ENCODE measurements at regions not wholly inside any gene's neighbourhood (a gene's known extent, or its start where the extent isn't known, plus 50 kb on each side); places are given as distances from the start of the nearest gene placed in this dataset.

DNA sequence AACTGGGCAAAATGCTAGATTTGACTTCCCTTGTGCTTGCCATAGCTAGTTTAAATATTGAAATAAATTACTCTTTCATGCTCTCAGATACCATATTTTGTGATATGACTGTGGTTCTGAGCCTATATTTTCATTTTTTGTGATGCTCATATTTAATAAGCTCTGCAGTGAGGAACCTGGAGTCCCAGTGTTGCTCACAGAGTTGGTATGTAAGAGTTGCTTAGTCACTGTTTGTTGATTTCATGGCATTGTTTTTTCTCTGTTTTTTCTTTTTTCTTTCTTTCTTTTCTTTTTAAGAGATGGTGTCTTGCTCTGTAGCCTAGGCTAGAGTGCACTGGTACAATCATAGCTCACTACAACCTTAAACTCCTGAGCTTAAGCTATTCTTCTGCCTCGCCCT, 750.5 kb upstream of the TMEM132C start:
- no peaks in the 10 kb centered on the region for H3K4me1 ChIP-seq (ENCODE audit: control extremely low read depth in 1 of 4, control insufficient read depth in 4 of 4, insufficient read depth in 4 of 4, low read length in 3 of 4)
- no peaks in the 10 kb centered on the region for H3K36me3 ChIP-seq (ENCODE audit: control insufficient read depth in 4 of 4, insufficient read depth in 4 of 4, low read length in 3 of 4)
- ChIA-PET CTCF (interaction anchor here (1.1 kb wide), 1 partner anchor 11 kb away, joined by 3 read pairs; no protein-coding TSS in a partner anchor), POLR2A (no interaction called here)
- no peak overlapping the region for H3K27ac ChIP-seq (ENCODE audit: insufficient read depth in 1 of 2, low read depth in 1 of 2, low read length in 2 of 2, poor library complexity in 1 of 2, severe bottlenecking in 2 of 2)
- no peak overlapping the region for H3K4me3 ChIP-seq (ENCODE audit: control insufficient read depth in 1 of 7, extremely low read depth in 1 of 7, insufficient read depth in 4 of 7, low read depth in 2 of 7, low read length in 6 of 7)
- no peaks in the 10 kb centered on the region for H3K9me3 ChIP-seq (ENCODE audit: control extremely low read depth in 1 of 5, control insufficient read depth in 4 of 5, insufficient read depth in 2 of 5, low read depth in 1 of 5, low read length in 4 of 5)
- 88% methylated on average over 1 of the region's 1 CpG for WGBS (ENCODE audit: insufficient coverage)
- H3K27me3 ChIP-seq (replicated peaks in 2 of 5; ENCODE audit: control insufficient read depth in 4 of 5, insufficient read depth in 5 of 5, low read length in 4 of 5), result no peaks in the 10 kb centered on the region
- no peak for DNase-seq

DNA sequence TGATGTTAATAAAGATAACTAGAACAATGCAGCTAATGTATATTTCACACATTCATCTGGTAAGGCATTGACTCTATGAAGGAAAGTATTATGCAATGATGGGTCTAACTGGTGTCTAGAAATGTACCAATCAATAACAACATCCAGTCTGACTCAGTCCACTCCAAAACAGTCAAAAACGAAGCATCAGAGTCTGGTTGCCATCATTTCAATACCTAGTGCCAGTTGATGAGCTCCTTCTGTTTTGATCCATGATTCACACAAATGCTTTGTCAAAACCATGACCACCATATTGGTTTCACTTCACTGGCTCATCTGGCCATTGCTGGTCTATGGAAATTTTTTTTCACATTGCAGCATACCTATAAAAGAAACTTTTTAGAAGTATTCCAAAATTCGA, 747.2 kb upstream of the TMEM132C start:
- Histone ChIP-seq H3K36me3 (ENCODE audit: control insufficient read depth in 4 of 4, insufficient read depth in 4 of 4, low read length in 3 of 4) (no peaks in the 10 kb centered on the region), H3K4me3 (ENCODE audit: control insufficient read depth in 1 of 7, extremely low read depth in 1 of 7, insufficient read depth in 4 of 7, low read depth in 2 of 7, low read length in 6 of 7) (no peak overlapping the region), H3K27me3 (replicated peaks in 2 of 5; ENCODE audit: control insufficient read depth in 4 of 5, insufficient read depth in 5 of 5, low read length in 4 of 5) (no peaks in the 10 kb centered on the region), H3K9me3 (ENCODE audit: control extremely low read depth in 1 of 5, control insufficient read depth in 4 of 5, insufficient read depth in 2 of 5, low read depth in 1 of 5, low read length in 4 of 5) (no peaks in the 10 kb centered on the region), H3K27ac (ENCODE audit: insufficient read depth in 1 of 2, low read depth in 1 of 2, low read length in 2 of 2, poor library complexity in 1 of 2, severe bottlenecking in 2 of 2) (no peak overlapping the region), H3K4me1 (ENCODE audit: control extremely low read depth in 1 of 4, control insufficient read depth in 4 of 4, insufficient read depth in 4 of 4, low read length in 3 of 4) (no peaks in the 10 kb centered on the region)
- POLR2A ChIA-PET, result no interaction called here
- no peak for DNase-seq
- 100% methylated on average over 1 of the region's 2 CpGs for WGBS (ENCODE audit: insufficient coverage)
- CTCF ChIA-PET, result no interaction called here

GRCh38 chr12:127526925-127527324, 740.0 kb upstream of the TMEM132C start:
- no peaks in the 10 kb centered on the region for H3K36me3 ChIP-seq (ENCODE audit: control insufficient read depth in 4 of 4, insufficient read depth in 4 of 4, low read length in 3 of 4)
- DNase-seq, result no peak
- ChIA-PET POLR2A (no interaction called here), CTCF (interaction anchor here (1.0 kb wide), 1 partner anchor 10 kb away, joined by 3 read pairs; no protein-coding TSS in a partner anchor)
- H3K27ac ChIP-seq (ENCODE audit: insufficient read depth in 1 of 2, low read depth in 1 of 2, low read length in 2 of 2, poor library complexity in 1 of 2, severe bottlenecking in 2 of 2), result no peak overlapping the region
- WGBS (ENCODE audit: insufficient coverage), result 94% methylated on average over 2 of the region's 3 CpGs
- H3K9me3 ChIP-seq (ENCODE audit: control extremely low read depth in 1 of 5, control insufficient read depth in 4 of 5, insufficient read depth in 2 of 5, low read depth in 1 of 5, low read length in 4 of 5), result peaks cover 0 to 3% (median 0%) of the 10 kb centered on the region in 5 experiments
- H3K4me1 ChIP-seq (ENCODE audit: control extremely low read depth in 1 of 4, control insufficient read depth in 4 of 4, insufficient read depth in 4 of 4, low read length in 3 of 4), result no peaks in the 10 kb centered on the region
- H3K27me3 ChIP-seq (replicated peaks in 2 of 5; ENCODE audit: control insufficient read depth in 4 of 5, insufficient read depth in 5 of 5, low read length in 4 of 5), result no peaks in the 10 kb centered on the region
- H3K4me3 ChIP-seq (ENCODE audit: control insufficient read depth in 1 of 7, extremely low read depth in 1 of 7, insufficient read depth in 4 of 7, low read depth in 2 of 7, low read length in 6 of 7), result no peak overlapping the region

DNA sequence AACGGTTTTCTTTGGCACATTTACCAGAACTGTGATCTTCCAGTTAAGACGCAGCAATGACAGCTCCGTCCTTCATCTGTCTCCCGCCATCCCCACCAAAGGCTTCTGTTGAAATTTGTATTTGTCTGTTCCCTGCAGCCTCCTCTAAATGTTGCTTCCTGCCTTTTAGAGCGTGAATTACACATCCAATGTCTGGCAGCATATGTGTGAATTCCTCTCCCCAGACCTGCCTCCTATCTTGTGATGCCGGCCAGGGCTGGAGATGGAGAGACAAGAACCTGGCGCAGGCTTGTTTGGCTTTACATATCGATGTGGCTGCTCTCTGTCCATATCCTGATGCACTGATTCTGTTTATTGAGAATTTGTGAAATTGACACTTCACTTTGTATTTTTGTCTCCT, 738.4 kb upstream of the TMEM132C start:
- H3K9me3 ChIP-seq (ENCODE audit: control extremely low read depth in 1 of 5, control insufficient read depth in 4 of 5, insufficient read depth in 2 of 5, low read depth in 1 of 5, low read length in 4 of 5), result peaks cover 0 to 3% (median 0%) of the 10 kb centered on the region in 5 experiments
- no peaks in the 10 kb centered on the region for H3K27me3 ChIP-seq (replicated peaks in 2 of 5; ENCODE audit: control insufficient read depth in 4 of 5, insufficient read depth in 5 of 5, low read length in 4 of 5)
- POLR2A ChIA-PET, result no interaction called here
- no peak overlapping the region for H3K27ac ChIP-seq (ENCODE audit: insufficient read depth in 1 of 2, low read depth in 1 of 2, low read length in 2 of 2, poor library complexity in 1 of 2, severe bottlenecking in 2 of 2)
- H3K4me3 ChIP-seq (ENCODE audit: control insufficient read depth in 1 of 7, extremely low read depth in 1 of 7, insufficient read depth in 4 of 7, low read depth in 2 of 7, low read length in 6 of 7), result no peak overlapping the region
- DNase-seq, result no peak
- H3K36me3 ChIP-seq (ENCODE audit: control insufficient read depth in 4 of 4, insufficient read depth in 4 of 4, low read length in 3 of 4), result no peaks in the 10 kb centered on the region
- 88% methylated on average over 6 of the region's 8 CpGs for WGBS (ENCODE audit: insufficient coverage)
- CTCF ChIA-PET, result no interaction called here
- H3K4me1 ChIP-seq (ENCODE audit: control extremely low read depth in 1 of 4, control insufficient read depth in 4 of 4, insufficient read depth in 4 of 4, low read length in 3 of 4), result no peaks in the 10 kb centered on the region

GRCh38 chr12:127531542-127531941, 735.4 kb upstream of the TMEM132C start:
- no peaks in the 10 kb centered on the region for H3K9me3 ChIP-seq (ENCODE audit: control extremely low read depth in 1 of 5, control insufficient read depth in 4 of 5, insufficient read depth in 2 of 5, low read depth in 1 of 5, low read length in 4 of 5)
- H3K4me3 ChIP-seq (ENCODE audit: control insufficient read depth in 1 of 7, extremely low read depth in 1 of 7, insufficient read depth in 4 of 7, low read depth in 2 of 7, low read length in 6 of 7), result no peak overlapping the region
- DNase-seq, result no peak
- H3K36me3 ChIP-seq (ENCODE audit: control insufficient read depth in 4 of 4, insufficient read depth in 4 of 4, low read length in 3 of 4), result no peaks in the 10 kb centered on the region
- no peaks in the 10 kb centered on the region for H3K27me3 ChIP-seq (replicated peaks in 2 of 5; ENCODE audit: control insufficient read depth in 4 of 5, insufficient read depth in 5 of 5, low read length in 4 of 5)
- POLR2A ChIA-PET, result no interaction called here
- CTCF ChIA-PET, result interaction anchor here (0.6 kb wide), 1 partner anchor 30 kb away, joined by 3 read pairs; no protein-coding TSS in a partner anchor
- WGBS (ENCODE audit: insufficient coverage), result 86% methylated on average over 1 of the region's 3 CpGs
- H3K27ac ChIP-seq (ENCODE audit: insufficient read depth in 1 of 2, low read depth in 1 of 2, low read length in 2 of 2, poor library complexity in 1 of 2, severe bottlenecking in 2 of 2), result no peak overlapping the region
- no peaks in the 10 kb centered on the region for H3K4me1 ChIP-seq (ENCODE audit: control extremely low read depth in 1 of 4, control insufficient read depth in 4 of 4, insufficient read depth in 4 of 4, low read length in 3 of 4)

DNA sequence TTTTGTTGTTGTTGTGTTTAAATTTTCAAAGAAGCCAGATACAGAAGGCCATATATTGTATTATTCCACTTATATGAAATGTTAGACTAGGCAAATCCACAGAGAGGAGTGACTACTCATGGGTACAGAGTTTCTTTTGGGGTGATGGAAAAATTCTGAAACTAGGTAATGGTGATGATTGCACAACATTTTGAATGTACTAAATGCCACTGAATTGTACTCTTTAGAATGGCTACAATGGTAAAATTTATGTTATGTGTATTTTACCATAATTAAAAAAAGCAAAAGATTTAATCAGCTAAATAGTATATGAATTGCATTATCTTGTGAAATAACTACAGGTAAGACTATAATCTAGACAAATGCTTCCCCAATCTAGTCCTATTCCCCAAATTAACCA, 733.6 kb upstream of the TMEM132C start:
- Histone ChIP-seq H3K27ac (ENCODE audit: insufficient read depth in 1 of 2, low read depth in 1 of 2, low read length in 2 of 2, poor library complexity in 1 of 2, severe bottlenecking in 2 of 2) (no peak overlapping the region), H3K4me3 (ENCODE audit: control insufficient read depth in 1 of 7, extremely low read depth in 1 of 7, insufficient read depth in 4 of 7, low read depth in 2 of 7, low read length in 6 of 7) (no peak overlapping the region), H3K27me3 (replicated peaks in 2 of 5; ENCODE audit: control insufficient read depth in 4 of 5, insufficient read depth in 5 of 5, low read length in 4 of 5) (no peaks in the 10 kb centered on the region), H3K36me3 (ENCODE audit: control insufficient read depth in 4 of 4, insufficient read depth in 4 of 4, low read length in 3 of 4) (no peaks in the 10 kb centered on the region), H3K4me1 (ENCODE audit: control extremely low read depth in 1 of 4, control insufficient read depth in 4 of 4, insufficient read depth in 4 of 4, low read length in 3 of 4) (no peaks in the 10 kb centered on the region), H3K9me3 (ENCODE audit: control extremely low read depth in 1 of 5, control insufficient read depth in 4 of 5, insufficient read depth in 2 of 5, low read depth in 1 of 5, low read length in 4 of 5) (no peaks in the 10 kb centered on the region)
- POLR2A ChIA-PET, result no interaction called here
- CTCF ChIA-PET, result no interaction called here
- no peak for DNase-seq

GRCh38 chr12:127536833-127537428, 730.0 kb upstream of the TMEM132C start:
- Histone ChIP-seq H3K27me3 (replicated peaks in 2 of 5; ENCODE audit: control insufficient read depth in 4 of 5, insufficient read depth in 5 of 5, low read length in 4 of 5) (no peaks in the 10 kb centered on the region), H3K4me3 (ENCODE audit: control insufficient read depth in 1 of 7, extremely low read depth in 1 of 7, insufficient read depth in 4 of 7, low read depth in 2 of 7, low read length in 6 of 7) (no peak overlapping the region), H3K36me3 (ENCODE audit: control insufficient read depth in 4 of 4, insufficient read depth in 4 of 4, low read length in 3 of 4) (no peaks in the 10 kb centered on the region), H3K4me1 (ENCODE audit: control extremely low read depth in 1 of 4, control insufficient read depth in 4 of 4, insufficient read depth in 4 of 4, low read length in 3 of 4) (no peaks in the 10 kb centered on the region), H3K9me3 (ENCODE audit: control extremely low read depth in 1 of 5, control insufficient read depth in 4 of 5, insufficient read depth in 2 of 5, low read depth in 1 of 5, low read length in 4 of 5) (peaks cover 0 to 1% (median 0%) of the 10 kb centered on the region in 5 experiments), H3K27ac (ENCODE audit: insufficient read depth in 1 of 2, low read depth in 1 of 2, low read length in 2 of 2, poor library complexity in 1 of 2, severe bottlenecking in 2 of 2) (no peak overlapping the region)
- ChIA-PET POLR2A (no interaction called here), CTCF (no interaction called here)
- DNase-seq, result no peak
- no CpG with 5 or more reads among the region's 1 CpG for WGBS (ENCODE audit: insufficient coverage)

Data from common myeloid progenitor, CD34-positive (primary cell).